ENCODE measurements at regions not wholly inside any gene's neighbourhood (a gene's known extent, or its start where the extent isn't known, plus 50 kb on each side); places are given as distances from the start of the nearest gene placed in this dataset.

DNA sequence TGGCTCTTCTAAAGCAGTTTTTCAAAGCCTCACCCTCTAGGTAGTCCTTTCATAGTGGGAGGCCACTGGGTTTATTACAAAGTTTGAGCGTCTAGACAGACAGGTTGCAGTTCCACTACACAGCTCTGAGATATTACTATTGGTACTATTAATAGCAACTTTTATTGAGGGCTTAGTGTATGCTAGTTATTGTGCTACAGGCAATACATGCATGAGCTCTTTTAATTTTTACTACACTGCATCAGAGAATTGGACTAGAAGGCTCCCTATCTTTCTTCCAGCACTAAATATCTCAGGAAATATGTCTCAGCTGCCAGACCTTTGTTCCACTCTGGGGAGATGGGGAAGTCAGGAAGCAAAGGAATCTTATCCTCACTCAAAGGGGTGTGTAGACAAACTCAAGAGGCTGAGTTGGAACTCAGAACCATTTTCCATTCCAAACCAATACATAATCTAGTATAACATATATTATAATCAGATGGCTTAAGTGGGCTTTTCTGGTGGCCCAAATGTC lies 161.8 kb upstream of the SLC38A2 start:
- Histone ChIP-seq H3K4me1 (ENCODE audit: control insufficient read depth, extremely low read depth, insufficient read depth, low read length) (no peaks in the 10 kb centered on the region), H3K9me3 (ENCODE audit: control insufficient read depth, low read depth, low read length) (no peaks in the 10 kb centered on the region), H3K4me2 (ENCODE audit: control insufficient read depth, extremely low read depth, insufficient read depth, low read depth, low read length) (no peak overlapping the region), H2AFZ (ENCODE audit: control insufficient read depth, low read length) (no peak overlapping the region), H3K9me1 (ENCODE audit: control insufficient read depth, extremely low read depth, insufficient read depth, low read length) (no peaks in the 10 kb centered on the region), H3K36me3 (ENCODE audit: control insufficient read depth in 2 of 2, extremely low read depth in 1 of 2, insufficient read depth in 2 of 2, low read length in 2 of 2) (peaks cover 0 to 2% of the 10 kb centered on the region in 2 experiments), H3K9ac (ENCODE audit: control insufficient read depth, extremely low read depth, insufficient read depth, low read length) (no peak overlapping the region), H3K79me2 (ENCODE audit: control insufficient read depth, insufficient read depth, low read length) (no peaks in the 10 kb centered on the region), H3K27ac (ENCODE audit: control insufficient read depth, insufficient read depth, low read length) (no peak overlapping the region), H3K4me3 (ENCODE audit: control insufficient read depth in 2 of 3, extremely low read depth in 1 of 3, insufficient read depth in 2 of 3, low read depth in 1 of 3, low read length in 3 of 3) (no peak overlapping the region), H4K20me1 (ENCODE audit: control insufficient read depth, extremely low read depth, insufficient read depth, low read length) (no peaks in the 10 kb centered on the region), H3K27me3 (ENCODE audit: control insufficient read depth, extremely low read depth, insufficient read depth, low read length) (no peaks in the 10 kb centered on the region)
- dilution Hi-C loops (cut with MboI; ENCODE audit: extremely low pct_ligation_motif_present, low sequenced_read_pairs): no loop called here
- FAIRE-seq: no peak
- TF ChIP-seq, protein P1, sequence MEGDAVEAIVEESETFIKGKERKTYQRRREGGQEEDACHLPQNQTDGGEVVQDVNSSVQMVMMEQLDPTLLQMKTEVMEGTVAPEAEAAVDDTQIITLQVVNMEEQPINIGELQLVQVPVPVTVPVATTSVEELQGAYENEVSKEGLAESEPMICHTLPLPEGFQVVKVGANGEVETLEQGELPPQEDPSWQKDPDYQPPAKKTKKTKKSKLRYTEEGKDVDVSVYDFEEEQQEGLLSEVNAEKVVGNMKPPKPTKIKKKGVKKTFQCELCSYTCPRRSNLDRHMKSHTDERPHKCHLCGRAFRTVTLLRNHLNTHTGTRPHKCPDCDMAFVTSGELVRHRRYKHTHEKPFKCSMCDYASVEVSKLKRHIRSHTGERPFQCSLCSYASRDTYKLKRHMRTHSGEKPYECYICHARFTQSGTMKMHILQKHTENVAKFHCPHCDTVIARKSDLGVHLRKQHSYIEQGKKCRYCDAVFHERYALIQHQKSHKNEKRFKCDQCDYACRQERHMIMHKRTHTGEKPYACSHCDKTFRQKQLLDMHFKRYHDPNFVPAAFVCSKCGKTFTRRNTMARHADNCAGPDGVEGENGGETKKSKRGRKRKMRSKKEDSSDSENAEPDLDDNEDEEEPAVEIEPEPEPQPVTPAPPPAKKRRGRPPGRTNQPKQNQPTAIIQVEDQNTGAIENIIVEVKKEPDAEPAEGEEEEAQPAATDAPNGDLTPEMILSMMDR (optimal IDR thresholded peaks at IDR 0.05 in 1 of 3, IDR thresholded peaks at IDR 0.05 in 1 of 3, conservative IDR thresholded peaks at IDR 0.05 in 1 of 3; ENCODE audit: extremely low read depth in 1 of 3, insufficient read depth in 2 of 3, low read length in 3 of 3): no peak
- TF ChIP-seq EZH2 (IDR thresholded peaks at IDR 0.05; ENCODE audit: low read length): no peak
- no peak for DNase-seq (ENCODE audit: low read depth, low spot score)

DNA sequence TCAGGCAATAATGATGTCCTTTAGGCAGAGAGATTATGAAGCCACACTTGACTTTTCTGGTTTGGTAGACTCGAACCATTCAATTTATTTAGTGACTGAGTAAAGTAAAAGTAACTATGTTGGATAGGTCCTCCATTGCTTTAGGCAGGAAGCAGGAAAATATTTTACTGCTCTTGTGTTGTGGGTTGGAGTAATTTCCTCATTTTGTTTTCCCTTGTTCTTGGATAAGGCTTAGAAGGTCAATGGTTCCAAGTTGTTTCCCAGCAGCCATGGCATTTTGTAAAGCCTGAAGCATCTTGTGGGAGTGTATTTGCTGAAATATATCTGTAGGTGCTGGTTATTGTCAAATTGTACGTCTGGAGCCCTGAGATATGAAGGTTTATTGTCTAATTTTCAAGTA lies 161.2 kb upstream of the SLC38A2 start:
- no peak overlapping the region for H2AFZ ChIP-seq (ENCODE audit: control insufficient read depth, low read length)
- H3K4me1 ChIP-seq (ENCODE audit: control insufficient read depth, extremely low read depth, insufficient read depth, low read length): no peaks in the 10 kb centered on the region
- no peak overlapping the region for H3K4me3 ChIP-seq (ENCODE audit: control insufficient read depth in 2 of 3, extremely low read depth in 1 of 3, insufficient read depth in 2 of 3, low read depth in 1 of 3, low read length in 3 of 3)
- no peaks in the 10 kb centered on the region for H4K20me1 ChIP-seq (ENCODE audit: control insufficient read depth, extremely low read depth, insufficient read depth, low read length)
- no peaks in the 10 kb centered on the region for H3K79me2 ChIP-seq (ENCODE audit: control insufficient read depth, insufficient read depth, low read length)
- DNase-seq (ENCODE audit: low read depth, low spot score) (no peak), FAIRE-seq (no peak)
- H3K27ac ChIP-seq (ENCODE audit: control insufficient read depth, insufficient read depth, low read length): no peak overlapping the region
- no peaks in the 10 kb centered on the region for H3K9me1 ChIP-seq (ENCODE audit: control insufficient read depth, extremely low read depth, insufficient read depth, low read length)
- H3K9ac ChIP-seq (ENCODE audit: control insufficient read depth, extremely low read depth, insufficient read depth, low read length): no peak overlapping the region
- no peaks in the 10 kb centered on the region for H3K27me3 ChIP-seq (ENCODE audit: control insufficient read depth, extremely low read depth, insufficient read depth, low read length)
- peaks cover 0 to 2% of the 10 kb centered on the region in 2 experiments for H3K36me3 ChIP-seq (ENCODE audit: control insufficient read depth in 2 of 2, extremely low read depth in 1 of 2, insufficient read depth in 2 of 2, low read length in 2 of 2)
- no peak overlapping the region for H3K4me2 ChIP-seq (ENCODE audit: control insufficient read depth, extremely low read depth, insufficient read depth, low read depth, low read length)
- no peaks in the 10 kb centered on the region for H3K9me3 ChIP-seq (ENCODE audit: control insufficient read depth, low read depth, low read length)
- dilution Hi-C loops (cut with MboI; ENCODE audit: extremely low pct_ligation_motif_present, low sequenced_read_pairs): no loop called here
- TF ChIP-seq, protein P1 (optimal IDR thresholded peaks at IDR 0.05 in 1 of 3, IDR thresholded peaks at IDR 0.05 in 1 of 3, conservative IDR thresholded peaks at IDR 0.05 in 1 of 3; ENCODE audit: extremely low read depth in 1 of 3, insufficient read depth in 2 of 3, low read length in 3 of 3): no peak
- no peak for TF ChIP-seq EZH2 (IDR thresholded peaks at IDR 0.05; ENCODE audit: low read length)

All from keratinocyte (primary cell).